Gastrocnemius medialis (tissue), 4 donors: ENCODE measurements at regions not wholly inside any gene's neighbourhood (a gene's known extent, or its start where the extent isn't known, plus 50 kb on each side); places are given as distances from the start of the nearest gene placed in this dataset.

Source experiments
- POLR2A ChIP-seq, 2 donors: fragments of 450-650 bp; IDR thresholded peaks; one replicate each; pipeline ENCODE4 v1.6.1; 2017; ENCODE audit warnings: antibody characterized with exemption in 2 of 2, mild to moderate bottlenecking in 2 of 2, moderate library complexity in 2 of 2
- TF ChIP-seq, protein P1 (sequence below), 5 experiments: fragments of 450-650 bp in 3 of 5; fragments of 200-600 bp in 2 of 5; sonication (generic) in 2 of 5; IDR thresholded peaks in 4 of 5; conservative IDR thresholded peaks in 1 of 5; 1 replicate in 4 of 5; 2 replicates in 1 of 5; pipeline ENCODE4 v1.5.1; 2016 to 2019; ENCODE audit warnings: antibody characterized with exemption in 5 of 5, mild to moderate bottlenecking in 3 of 5, moderate library complexity in 3 of 5

DNA sequence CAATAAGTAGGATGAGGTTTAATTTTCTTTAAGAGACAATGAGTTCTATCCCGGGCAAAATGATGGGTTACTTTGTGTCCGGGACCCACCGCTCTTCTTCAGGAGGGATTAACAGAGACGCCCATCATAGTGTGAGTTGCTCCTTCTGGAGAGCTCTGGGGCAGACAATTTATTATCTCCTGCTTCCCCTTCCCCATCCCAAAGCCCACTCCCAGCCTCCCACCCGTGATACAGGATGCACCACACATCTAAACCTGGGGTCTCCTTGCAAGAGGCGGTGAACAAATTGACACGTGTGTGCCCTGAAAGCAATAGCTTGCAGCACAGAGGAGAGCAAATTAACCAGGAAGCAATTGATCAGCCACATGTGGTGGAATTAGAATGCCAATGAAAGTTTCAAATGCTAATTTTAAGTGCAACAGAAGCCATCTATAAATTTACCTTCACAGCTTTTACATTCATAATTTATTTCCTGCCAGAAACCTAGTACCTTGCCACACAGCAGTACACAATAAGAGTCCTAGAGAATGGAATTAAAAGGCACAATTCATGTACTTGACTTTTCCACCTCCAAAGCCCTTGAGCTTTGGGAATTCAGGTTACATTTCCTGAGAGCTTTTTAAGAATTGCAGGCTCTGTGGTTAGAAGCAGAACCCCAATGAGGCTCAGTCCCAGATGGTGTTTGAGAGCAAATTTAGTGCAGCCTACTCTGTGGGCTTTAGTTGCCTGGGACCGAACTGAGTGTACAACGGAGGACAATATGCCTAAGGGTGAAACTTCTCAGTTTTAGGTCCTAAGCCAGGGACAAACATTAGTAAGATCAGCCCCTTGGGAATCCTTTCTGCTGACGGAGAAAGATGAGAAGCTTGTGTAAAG lies 399.6 kb downstream of the MED10 start:
- TF ChIP-seq, protein P1, sequence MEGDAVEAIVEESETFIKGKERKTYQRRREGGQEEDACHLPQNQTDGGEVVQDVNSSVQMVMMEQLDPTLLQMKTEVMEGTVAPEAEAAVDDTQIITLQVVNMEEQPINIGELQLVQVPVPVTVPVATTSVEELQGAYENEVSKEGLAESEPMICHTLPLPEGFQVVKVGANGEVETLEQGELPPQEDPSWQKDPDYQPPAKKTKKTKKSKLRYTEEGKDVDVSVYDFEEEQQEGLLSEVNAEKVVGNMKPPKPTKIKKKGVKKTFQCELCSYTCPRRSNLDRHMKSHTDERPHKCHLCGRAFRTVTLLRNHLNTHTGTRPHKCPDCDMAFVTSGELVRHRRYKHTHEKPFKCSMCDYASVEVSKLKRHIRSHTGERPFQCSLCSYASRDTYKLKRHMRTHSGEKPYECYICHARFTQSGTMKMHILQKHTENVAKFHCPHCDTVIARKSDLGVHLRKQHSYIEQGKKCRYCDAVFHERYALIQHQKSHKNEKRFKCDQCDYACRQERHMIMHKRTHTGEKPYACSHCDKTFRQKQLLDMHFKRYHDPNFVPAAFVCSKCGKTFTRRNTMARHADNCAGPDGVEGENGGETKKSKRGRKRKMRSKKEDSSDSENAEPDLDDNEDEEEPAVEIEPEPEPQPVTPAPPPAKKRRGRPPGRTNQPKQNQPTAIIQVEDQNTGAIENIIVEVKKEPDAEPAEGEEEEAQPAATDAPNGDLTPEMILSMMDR (IDR thresholded peaks at IDR 0.05 in 4 of 5, conservative IDR thresholded peaks at IDR 0.05 in 1 of 5): no peak
- TF ChIP-seq POLR2A (IDR thresholded peaks at IDR 0.05): no peak
